GM18517 (cell line): ENCODE measurements at regions not wholly inside any gene's neighbourhood (a gene's known extent, or its start where the extent isn't known, plus 50 kb on each side); places are given as distances from the start of the nearest gene placed in this dataset.
"Not testable (repeated sequence)": the region's sequence is repeated elsewhere in the genome, so short reads cannot be mapped to it uniquely, and the experiment has no call there.

Source experiments
- ATAC-seq: cut with Tn5 transposase; IDR thresholded peaks from one replicate; pipeline ENCODE4 v1.9.1; 2021; ENCODE audit warnings: mild to moderate bottlenecking, moderate library complexity; ENCODE audit not compliant: unreplicated experiment

- ATAC-seq: no peak
Observed at GRCh38 chr22:46039535-46039934, 62.6 kb upstream of the WNT7B start.

GRCh38 chr22:46040471-46041465 lies 63.8 kb upstream of the WNT7B start:
- no peak for ATAC-seq

GRCh38 chr22:46041642-46042041 lies 64.7 kb upstream of the WNT7B start:
- ATAC-seq: no peak

GRCh38 chr22:46042786-46043185 lies 65.8 kb upstream of the WNT7B start:
- ATAC-seq: no peak

GRCh38 chr22:46043339-46043738 lies 66.4 kb upstream of the WNT7B start:
- ATAC-seq: no peak

- ATAC-seq: no peak
Observed at GRCh38 chr22:46043816-46044620, 67.1 kb upstream of the WNT7B start.

- ATAC-seq: no peak
Observed at GRCh38 chr22:46044621-46045458, 67.9 kb upstream of the WNT7B start.

GRCh38 chr22:46045459-46046298 lies 68.7 kb upstream of the WNT7B start:
- ATAC-seq: no peak

- ATAC-seq: no peak
Observed at GRCh38 chr22:46046299-46046685, 69.3 kb upstream of the WNT7B start.

- no peak for ATAC-seq
Observed at GRCh38 chr22:46047226-46047625, 70.3 kb upstream of the WNT7B start.

GRCh38 chr22:46047841-46048595 lies 71.1 kb upstream of the WNT7B start:
- ATAC-seq: no peak

GRCh38 chr22:46048661-46049060 lies 71.7 kb upstream of the WNT7B start:
- not testable (repeated sequence) for ATAC-seq

GRCh38 chr22:46049726-46050450 lies 72.9 kb upstream of the WNT7B start:
- no peak for ATAC-seq

- ATAC-seq: no peak
Observed at GRCh38 chr22:46050451-46050845, 73.5 kb upstream of the WNT7B start.

- ATAC-seq: no peak
Observed at GRCh38 chr22:46050916-46051614, 74.1 kb upstream of the WNT7B start.

- no peak for ATAC-seq
Observed at GRCh38 chr22:46051646-46052045, 74.7 kb upstream of the WNT7B start.

GRCh38 chr22:46052331-46052771 lies 75.4 kb upstream of the WNT7B start:
- ATAC-seq: no peak
